Peyer's patch (tissue), 4 donors: ENCODE measurements at regions not wholly inside any gene's neighbourhood (a gene's known extent, or its start where the extent isn't known, plus 50 kb on each side); places are given as distances from the start of the nearest gene placed in this dataset.

Experiments used
- POLR2A ChIP-seq, 2 donors: fragments of 450-650 bp; IDR thresholded peaks; one replicate each; pipeline ENCODE4 v1.5.1; 2017; ENCODE audit warnings: antibody characterized with exemption in 2 of 2, mild to moderate bottlenecking in 2 of 2, moderate library complexity in 2 of 2
- TF ChIP-seq, protein P1 (sequence below), 6 experiments: fragments of 450-650 bp in 4 of 6; fragments of 200-600 bp in 2 of 6; sonication (generic) in 1 of 6; IDR thresholded peaks; one replicate each; pipeline ENCODE4 v1.5.1; 2017 to 2019; ENCODE audit warnings: antibody characterized with exemption in 6 of 6, mild to moderate bottlenecking in 3 of 6, moderate library complexity in 1 of 6

DNA sequence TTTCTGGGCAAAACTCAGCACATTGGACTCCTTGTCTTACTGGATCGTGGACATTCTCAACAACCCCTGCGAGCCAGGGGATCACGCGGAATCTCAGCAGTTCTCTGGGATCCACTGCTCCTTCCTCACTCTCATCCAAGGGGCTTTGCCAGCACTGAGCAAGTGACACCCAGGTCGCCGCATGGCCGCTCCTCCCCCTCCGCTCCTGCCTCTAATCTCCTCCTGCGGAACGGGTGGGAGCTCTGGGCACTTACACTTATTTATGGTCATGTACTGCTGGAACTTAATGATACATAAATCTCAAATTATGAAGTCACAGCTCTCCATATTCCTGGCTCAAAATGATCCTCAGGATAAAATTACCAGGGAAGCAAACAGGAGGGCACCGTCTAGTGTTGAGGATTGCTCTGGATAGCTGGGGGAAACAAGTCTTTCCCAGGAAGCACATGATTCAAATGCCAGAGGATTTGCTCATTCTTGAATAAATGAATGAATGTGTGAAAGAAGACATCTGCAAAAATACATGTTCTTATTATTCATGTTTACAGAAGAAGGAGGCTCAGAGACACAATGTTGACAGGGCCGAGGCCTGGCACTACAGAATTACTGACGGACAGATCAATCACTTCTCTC lies 1077.3 kb downstream of the TBC1D22A start:
- TF ChIP-seq, protein P1, sequence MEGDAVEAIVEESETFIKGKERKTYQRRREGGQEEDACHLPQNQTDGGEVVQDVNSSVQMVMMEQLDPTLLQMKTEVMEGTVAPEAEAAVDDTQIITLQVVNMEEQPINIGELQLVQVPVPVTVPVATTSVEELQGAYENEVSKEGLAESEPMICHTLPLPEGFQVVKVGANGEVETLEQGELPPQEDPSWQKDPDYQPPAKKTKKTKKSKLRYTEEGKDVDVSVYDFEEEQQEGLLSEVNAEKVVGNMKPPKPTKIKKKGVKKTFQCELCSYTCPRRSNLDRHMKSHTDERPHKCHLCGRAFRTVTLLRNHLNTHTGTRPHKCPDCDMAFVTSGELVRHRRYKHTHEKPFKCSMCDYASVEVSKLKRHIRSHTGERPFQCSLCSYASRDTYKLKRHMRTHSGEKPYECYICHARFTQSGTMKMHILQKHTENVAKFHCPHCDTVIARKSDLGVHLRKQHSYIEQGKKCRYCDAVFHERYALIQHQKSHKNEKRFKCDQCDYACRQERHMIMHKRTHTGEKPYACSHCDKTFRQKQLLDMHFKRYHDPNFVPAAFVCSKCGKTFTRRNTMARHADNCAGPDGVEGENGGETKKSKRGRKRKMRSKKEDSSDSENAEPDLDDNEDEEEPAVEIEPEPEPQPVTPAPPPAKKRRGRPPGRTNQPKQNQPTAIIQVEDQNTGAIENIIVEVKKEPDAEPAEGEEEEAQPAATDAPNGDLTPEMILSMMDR (IDR thresholded peaks at IDR 0.05), result no peak
- no peak for TF ChIP-seq POLR2A (IDR thresholded peaks at IDR 0.05)
